B cell (primary cell): ENCODE measurements at regions not wholly inside any gene's neighbourhood (a gene's known extent, or its start where the extent isn't known, plus 50 kb on each side); places are given as distances from the start of the nearest gene placed in this dataset.

Experiments used
- CTCF ChIP-seq: fragments of 200-600 bp; IDR thresholded peaks from one replicate; pipeline ENCODE4 v1.8.0; 2022; ENCODE audit warnings: antibody characterized with exemption, mild to moderate bottlenecking
- EZH2 ChIP-seq: IDR thresholded peaks from 2 replicates; pipeline ENCODE4 v1.6.1; 2012; ENCODE audit warnings: borderline replicate concordance, low read depth, mild to moderate bottlenecking, moderate library complexity, low read length; ENCODE audit not compliant: insufficient read depth, poor library complexity, severe bottlenecking

DNA sequence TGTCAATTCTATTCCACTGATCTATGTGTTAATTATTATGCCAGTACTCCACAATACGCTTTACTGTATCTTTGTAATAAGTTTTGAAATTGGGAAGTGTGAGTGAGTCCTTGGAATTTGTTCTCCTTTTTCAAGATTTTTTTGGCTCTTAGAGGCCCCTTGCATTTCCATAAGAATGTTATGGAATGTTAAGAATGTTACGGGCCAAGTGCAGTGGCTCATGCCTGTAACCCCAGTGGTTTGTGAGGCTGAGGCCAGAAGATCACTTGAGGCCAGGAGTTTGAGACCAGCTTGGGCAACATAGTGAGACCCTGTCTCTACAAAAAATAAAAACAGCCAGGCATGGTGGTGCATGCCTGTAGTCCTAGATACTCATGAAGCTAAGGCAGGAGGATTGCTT is 167.6 kb upstream of the CXorf66 start:
- no peak for TF ChIP-seq CTCF
- TF ChIP-seq EZH2: no peak
